GM19099 (cell line): ENCODE measurements at regions not wholly inside any gene's neighbourhood (a gene's known extent, or its start where the extent isn't known, plus 50 kb on each side); places are given as distances from the start of the nearest gene placed in this dataset.

Experiments used
- POLR2A ChIP-seq: IDR thresholded peaks from 3 replicates; pipeline ENCODE4 v1.6.1; 2011; ENCODE audit warnings: low read depth; ENCODE audit not compliant: insufficient read length; ENCODE audit errors: extremely low read depth

DNA sequence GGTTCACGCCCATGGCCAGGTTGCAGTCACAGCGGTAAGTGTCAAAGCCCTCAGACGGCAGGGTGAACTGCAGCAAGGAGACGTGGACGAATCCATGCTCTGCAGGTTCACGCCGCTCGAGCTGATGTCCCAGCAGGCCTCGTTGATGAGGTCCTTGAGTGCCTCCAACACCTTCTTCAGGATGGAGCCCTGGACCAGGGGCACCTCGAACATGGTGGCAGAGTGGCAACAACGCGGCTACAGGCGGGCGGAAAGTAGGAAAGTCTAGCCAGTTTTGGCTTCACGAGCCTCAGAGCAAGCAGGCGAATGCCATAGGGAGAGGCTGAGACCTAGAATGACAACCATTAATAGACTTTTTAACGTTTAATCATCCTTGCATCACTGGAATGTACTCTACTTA lies 485.9 kb downstream of the ZNF674 start:
- TF ChIP-seq POLR2A: no peak

DNA sequence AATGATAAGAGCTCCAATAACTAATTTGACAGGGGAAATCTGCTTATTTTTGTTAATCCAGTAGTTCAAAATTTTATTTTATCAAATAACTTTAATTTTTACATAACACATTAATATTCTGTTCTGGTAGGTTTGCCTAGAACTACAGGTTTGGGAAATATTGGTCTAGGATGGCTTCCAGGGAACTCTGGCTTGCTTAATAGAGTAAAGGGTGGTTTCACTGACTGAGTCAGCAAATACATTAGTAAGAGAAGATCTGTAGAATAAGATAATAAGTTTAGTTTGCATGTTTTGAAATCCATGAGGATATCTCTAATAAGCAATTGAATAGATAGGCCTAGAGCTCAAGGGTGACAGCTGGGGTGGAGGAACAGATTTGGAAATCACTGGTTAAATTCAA lies 500.7 kb downstream of the ZNF674 start:
- no peak for TF ChIP-seq POLR2A

GRCh38 chrX:46040001-46040400 lies 505.2 kb downstream of the ZNF674 start:
- TF ChIP-seq POLR2A: no peak

- TF ChIP-seq POLR2A: no peak
These were observed 505.7 kb downstream of the ZNF674 start for GRCh38 chrX:46039526-46039925.

- no peak for TF ChIP-seq POLR2A
These were observed 508.7 kb downstream of the ZNF674 start for GRCh38 chrX:46036508-46036907.

DNA sequence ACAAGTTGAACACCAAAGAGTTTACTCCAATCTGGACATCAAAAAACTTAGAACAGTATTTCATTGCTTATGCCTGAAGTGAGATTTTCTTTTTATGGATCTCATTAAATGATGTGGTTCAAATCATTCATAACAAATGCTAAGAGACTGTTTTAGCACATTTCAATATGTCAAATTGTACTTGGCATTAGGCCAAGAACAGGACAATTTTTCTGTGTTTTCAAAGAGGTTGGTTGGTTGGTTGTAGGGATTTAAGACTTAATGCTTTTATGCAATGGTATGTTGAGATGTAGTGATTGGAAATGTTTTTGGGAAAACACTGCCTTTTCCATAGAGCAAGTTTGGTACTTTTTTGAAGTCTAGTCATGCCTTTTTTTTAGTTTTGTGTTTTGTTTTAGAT lies 510.4 kb downstream of the ZNF674 start:
- no peak for TF ChIP-seq POLR2A

DNA sequence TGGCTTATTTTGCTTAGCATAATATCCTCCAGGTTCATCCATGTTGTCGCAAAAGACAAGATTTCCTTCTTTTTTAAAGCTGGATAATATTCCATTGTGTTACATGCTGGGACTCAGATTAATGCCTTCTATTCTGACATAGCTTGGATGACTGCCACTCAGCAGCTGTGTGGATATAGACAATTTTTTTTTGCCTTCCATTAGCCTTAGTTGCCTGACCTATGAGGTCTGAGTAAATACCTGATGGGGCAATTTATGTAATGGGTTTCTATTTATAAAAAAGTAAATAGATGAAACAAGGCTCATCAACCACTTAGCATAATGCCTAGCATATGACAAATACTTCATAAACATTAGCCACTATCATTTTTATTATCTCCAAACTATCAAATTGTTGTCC lies 515.4 kb downstream of the ZNF674 start:
- no peak for TF ChIP-seq POLR2A

DNA sequence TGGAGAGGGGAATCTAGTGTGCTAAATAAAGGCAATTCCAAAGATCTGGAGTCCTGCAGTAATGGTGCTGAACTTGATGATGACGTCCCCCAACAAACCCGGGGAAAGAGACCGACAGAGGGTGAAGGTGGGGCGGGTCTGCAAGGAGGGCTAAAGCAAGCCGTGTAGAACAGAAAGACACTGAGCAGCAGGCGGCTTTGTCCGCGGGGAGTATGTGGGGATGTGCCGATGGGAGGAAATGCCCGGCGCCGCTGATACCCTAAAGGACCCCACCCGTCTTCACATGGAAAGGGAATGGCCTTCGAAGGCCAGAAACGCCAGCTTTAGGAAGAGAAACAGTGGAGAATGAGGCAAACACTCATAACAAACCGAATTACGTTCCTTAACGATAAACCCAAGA lies 528.9 kb downstream of the ZNF674 start:
- no peak for TF ChIP-seq POLR2A

DNA sequence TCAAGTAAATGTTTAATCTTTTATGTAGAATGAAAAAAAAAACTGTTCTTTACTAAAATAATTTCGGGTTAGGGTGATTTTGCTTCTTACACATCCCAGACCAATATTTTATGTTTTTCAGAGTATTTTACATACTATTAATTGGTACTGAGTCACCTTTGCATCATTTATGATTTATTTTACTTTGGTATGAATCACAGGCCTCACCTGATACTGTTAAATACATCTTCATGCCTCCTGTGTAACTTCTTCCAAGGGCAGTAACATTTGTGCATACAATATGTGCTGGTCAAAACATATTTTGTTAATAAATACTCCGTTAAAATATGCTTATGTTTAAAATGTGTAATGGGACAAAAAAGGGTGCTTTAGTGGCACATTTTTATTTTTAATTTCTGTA lies 529.6 kb downstream of the ZNF674 start:
- no peak for TF ChIP-seq POLR2A

- no peak for TF ChIP-seq POLR2A
These were observed 552.7 kb downstream of the ZNF674 start for GRCh38 chrX:45992402-45993123.

DNA sequence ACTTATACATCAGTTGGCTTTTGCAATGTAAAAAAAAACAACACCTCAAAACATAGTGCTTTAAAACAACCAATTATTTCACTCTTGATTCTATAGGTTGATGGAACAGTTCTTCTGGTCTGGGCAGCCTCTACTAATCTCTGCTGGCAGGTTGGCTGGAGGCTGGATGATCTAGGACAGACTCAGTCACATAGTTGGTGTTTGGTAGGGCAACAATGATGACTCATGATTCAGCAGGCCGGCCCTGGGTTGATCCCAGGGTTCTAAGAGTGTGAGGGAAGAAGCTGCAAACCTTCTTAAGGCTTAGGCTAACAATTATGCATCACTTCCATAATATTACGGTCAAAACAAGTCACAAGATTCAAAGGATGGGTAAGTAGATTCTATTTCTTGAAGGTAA lies 558.2 kb downstream of the ZNF674 start:
- TF ChIP-seq POLR2A: no peak

GRCh38 chrX:45986081-45986480 lies 559.1 kb downstream of the ZNF674 start:
- no peak for TF ChIP-seq POLR2A

DNA sequence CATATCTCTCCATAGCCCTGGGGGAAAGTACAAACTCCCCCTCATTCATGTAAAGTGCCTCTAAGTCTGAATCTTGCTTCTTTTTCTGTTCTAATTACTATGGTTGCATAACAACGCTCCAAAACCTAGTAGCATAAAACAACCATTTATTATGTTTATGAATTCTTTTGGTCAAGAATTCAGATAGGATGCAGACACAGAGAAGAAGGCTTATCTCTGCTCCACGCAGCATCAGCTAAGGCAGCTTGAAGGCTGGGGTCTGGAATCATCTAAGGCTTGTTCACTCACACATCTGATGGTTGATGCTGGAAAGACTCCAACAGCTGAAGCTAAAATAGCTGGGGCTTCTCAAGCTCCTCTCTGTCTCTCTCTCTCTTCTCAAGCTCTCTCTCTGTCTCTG lies 564.5 kb downstream of the ZNF674 start:
- no peak for TF ChIP-seq POLR2A

GRCh38 chrX:45975633-45976032 lies 569.6 kb downstream of the ZNF674 start:
- TF ChIP-seq POLR2A: no peak

DNA sequence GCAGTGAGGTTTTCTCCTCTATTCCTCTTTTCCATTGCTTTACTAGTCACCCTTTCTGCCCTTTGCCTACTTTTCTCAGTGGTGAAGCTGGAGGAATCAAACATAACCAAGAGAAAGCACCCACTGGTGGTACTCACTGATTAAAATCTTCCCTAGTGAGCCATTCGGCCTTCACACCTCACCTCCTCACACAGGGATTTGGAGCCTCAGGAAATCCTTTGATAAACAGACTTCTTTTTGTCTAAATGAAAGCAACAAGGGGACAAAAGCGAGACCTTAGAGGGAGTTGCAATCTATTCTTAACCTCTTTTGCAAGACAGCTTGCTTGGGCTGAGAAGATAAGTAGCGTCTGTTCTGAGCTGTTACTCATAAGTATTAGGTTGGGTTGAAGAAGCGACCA lies 572.6 kb downstream of the ZNF674 start:
- no peak for TF ChIP-seq POLR2A

GRCh38 chrX:45959567-45959966 lies 585.7 kb downstream of the ZNF674 start:
- TF ChIP-seq POLR2A: no peak
